HG03571 (cell line): ENCODE measurements at regions not wholly inside any gene's neighbourhood (a gene's known extent, or its start where the extent isn't known, plus 50 kb on each side); places are given as distances from the start of the nearest gene placed in this dataset.
A peak's percentile ranks its signal among the peaks of the same experiment; 100 is the strongest.

Experiments used
- ATAC-seq: cut with Tn5 transposase; IDR thresholded peaks from one replicate; pipeline ENCODE4 v1.9.1; 2021; ENCODE audit not compliant: unreplicated experiment

GRCh38 chr3:137061186-137061585 is 103.4 kb downstream of the IL20RB start:
- no peak for ATAC-seq

GRCh38 chr3:137062250-137062649 is 104.5 kb downstream of the IL20RB start:
- ATAC-seq, result peak; percentile 81

- ATAC-seq, result no peak
These were observed 107.6 kb downstream of the IL20RB start for GRCh38 chr3:137065381-137065780.

GRCh38 chr3:137066092-137066491 is 108.3 kb downstream of the IL20RB start:
- no peak for ATAC-seq

GRCh38 chr3:137071104-137071503 is 113.3 kb downstream of the IL20RB start:
- no peak for ATAC-seq

GRCh38 chr3:137075020-137075419 is 117.2 kb downstream of the IL20RB start:
- no peak for ATAC-seq

- ATAC-seq, result no peak
These were observed 120.3 kb downstream of the IL20RB start for GRCh38 chr3:137078040-137078439.

GRCh38 chr3:137079571-137079970 is 121.8 kb downstream of the IL20RB start:
- ATAC-seq, result no peak

GRCh38 chr3:137081711-137082110 is 123.9 kb downstream of the IL20RB start:
- no peak for ATAC-seq

- no peak for ATAC-seq
These were observed 125.0 kb downstream of the IL20RB start for GRCh38 chr3:137082763-137083162.

GRCh38 chr3:137083332-137083731 is 125.5 kb downstream of the IL20RB start:
- no peak for ATAC-seq

GRCh38 chr3:137084586-137084985 is 126.8 kb downstream of the IL20RB start:
- no peak for ATAC-seq

- ATAC-seq, result no peak
These were observed 139.6 kb downstream of the IL20RB start for GRCh38 chr3:137097386-137097785.

- no peak for ATAC-seq
These were observed 140.1 kb downstream of the IL20RB start for GRCh38 chr3:137097852-137098251.

- no peak for ATAC-seq
These were observed 141.8 kb downstream of the IL20RB start for GRCh38 chr3:137099364-137100219.

- ATAC-seq, result no peak
These were observed 142.5 kb downstream of the IL20RB start for GRCh38 chr3:137100326-137100725.

- ATAC-seq, result no peak
These were observed 146.0 kb downstream of the IL20RB start for GRCh38 chr3:137103739-137104138.

GRCh38 chr3:137105277-137105977 is 147.6 kb downstream of the IL20RB start:
- no peak for ATAC-seq

GRCh38 chr3:137106612-137107240 is 148.9 kb downstream of the IL20RB start:
- ATAC-seq, result no peak

- no peak for ATAC-seq
These were observed 151.1 kb downstream of the IL20RB start for GRCh38 chr3:137108699-137109440.

- ATAC-seq, result peak; percentile 59
These were observed 152.7 kb downstream of the IL20RB start for GRCh38 chr3:137110392-137110996.
